DND-41 (cell line): ENCODE measurements at regions not wholly inside any gene's neighbourhood (a gene's known extent, or its start where the extent isn't known, plus 50 kb on each side); places are given as distances from the start of the nearest gene placed in this dataset.

Experiments used
- CTCF ChIP-seq: IDR thresholded peaks from 2 replicates; pipeline ENCODE4 v1.5.1; 2012; ENCODE audit warnings: borderline replicate concordance, low read length, moderate library complexity, mild to moderate bottlenecking; ENCODE audit not compliant: poor library complexity, severe bottlenecking; ENCODE audit errors: extremely low read depth
- EZH2 ChIP-seq: IDR thresholded peaks from 3 replicates; pipeline ENCODE4 v1.6.1; 2012; ENCODE audit warnings: borderline replicate concordance, low read depth, mild to moderate bottlenecking, moderate library complexity, low read length, inconsistent platforms; ENCODE audit not compliant: severe bottlenecking

GRCh38 chr6:103175056-103175455 is 1684.7 kb downstream of the HACE1 start:
- TF ChIP-seq CTCF (no peak), EZH2 (no peak)
